GM12874 (cell line): ENCODE measurements at regions not wholly inside any gene's neighbourhood (a gene's known extent, or its start where the extent isn't known, plus 50 kb on each side); places are given as distances from the start of the nearest gene placed in this dataset.

Experiments used
- CTCF ChIP-seq: IDR thresholded peaks from 2 replicates; pipeline ENCODE4 v1.5.1; 2011; ENCODE audit warnings: low read depth, mild to moderate bottlenecking, control low read depth, low read length, moderate library complexity; ENCODE audit not compliant: insufficient read depth

- no peak for TF ChIP-seq CTCF
Observed at GRCh38 chr14:61193476-61193875, 87.7 kb downstream of the TMEM30B start.

DNA sequence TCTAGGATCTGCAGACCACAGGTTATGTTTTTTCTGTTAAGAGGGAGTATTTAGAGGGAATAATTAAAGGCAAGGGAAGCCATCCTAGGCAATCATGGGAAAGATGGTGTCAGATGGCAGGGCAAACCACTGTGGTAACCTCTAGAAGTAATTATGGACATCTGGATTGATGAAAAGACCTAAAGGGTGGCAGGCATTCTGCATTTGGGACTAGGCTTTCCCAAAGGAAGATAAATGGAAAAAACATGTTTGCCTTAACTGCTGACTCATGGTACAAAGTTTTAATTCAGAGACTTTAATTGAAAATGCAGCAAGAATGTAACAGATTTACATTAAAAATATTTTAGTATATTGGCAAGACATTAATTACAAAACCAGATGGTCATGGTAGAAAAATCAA lies 88.1 kb downstream of the TMEM30B start:
- TF ChIP-seq CTCF: no peak

GRCh38 chr14:61191733-61192132 lies 89.4 kb downstream of the TMEM30B start:
- TF ChIP-seq CTCF: no peak

DNA sequence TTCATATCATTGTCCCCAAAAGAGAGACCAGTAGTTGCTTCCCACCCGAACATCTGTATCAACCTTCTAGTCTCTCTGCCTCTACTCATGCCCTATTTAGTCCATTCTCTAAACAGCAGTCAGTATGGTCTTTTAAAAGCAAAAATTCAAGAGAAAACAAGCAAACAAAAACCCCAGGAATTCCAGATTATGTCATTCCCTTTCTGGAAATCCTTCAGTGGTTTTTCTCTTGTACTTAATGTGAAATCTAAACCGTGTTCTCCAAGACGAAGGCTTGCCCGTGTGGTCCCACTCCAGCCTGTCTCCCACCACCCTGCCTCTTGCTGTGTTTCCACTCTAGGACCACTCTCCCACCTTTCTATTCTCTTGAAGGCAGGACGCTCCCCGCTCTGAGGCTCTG lies 90.8 kb downstream of the TMEM30B start:
- TF ChIP-seq CTCF: no peak

GRCh38 chr14:61188978-61189808 lies 91.9 kb downstream of the TMEM30B start:
- TF ChIP-seq CTCF: no peak

GRCh38 chr14:61188196-61188595 lies 92.9 kb downstream of the TMEM30B start:
- TF ChIP-seq CTCF: no peak

DNA sequence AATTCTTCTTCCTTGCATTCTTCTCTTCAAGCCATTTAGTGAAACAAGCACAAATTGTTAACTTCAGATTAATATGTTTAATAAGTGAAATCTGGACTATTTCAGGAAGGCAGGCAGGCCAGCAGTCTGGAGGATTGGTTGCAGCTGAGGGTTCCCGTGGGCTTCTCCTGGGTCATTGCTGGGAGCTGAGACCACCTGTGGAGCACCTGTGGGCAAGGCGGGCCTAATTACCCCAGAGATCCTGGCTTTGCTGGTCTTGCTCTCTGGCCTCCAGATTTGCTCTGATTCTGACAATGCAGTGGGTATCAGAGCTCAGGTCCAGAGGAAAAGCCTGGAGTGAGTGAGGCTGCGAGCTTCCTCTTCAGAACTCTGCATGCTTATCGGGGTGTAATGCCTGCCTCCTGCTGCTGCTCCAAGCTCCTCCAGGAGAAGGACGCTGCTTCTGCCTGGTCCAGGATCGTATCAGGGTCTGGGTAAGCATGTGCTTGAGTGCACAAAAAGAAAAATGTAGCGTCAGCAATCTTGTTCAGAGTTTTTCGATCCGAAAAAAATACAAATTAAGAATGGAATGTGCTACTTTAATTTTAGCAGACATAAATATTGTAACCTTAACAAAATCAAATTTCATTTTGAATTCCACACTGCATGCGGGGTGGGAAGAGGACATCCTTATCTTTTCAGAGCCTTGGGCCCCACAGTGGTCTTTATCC lies 93.8 kb downstream of the TMEM30B start:
- TF ChIP-seq CTCF: no peak
